NCI-H1417 (cell line): ENCODE measurements at regions not wholly inside any gene's neighbourhood (a gene's known extent, or its start where the extent isn't known, plus 50 kb on each side); places are given as distances from the start of the nearest gene placed in this dataset.

ENCODE experiments used
- DNase-seq, 3 experiments: peaks; one replicate each; lab custom pipeline; 2025; lab: John Stamatoyannopoulos, UW

GRCh38 chr20:17790296-17790695 is 90.5 kb downstream of the BANF2 start:
- no peak for DNase-seq

GRCh38 chr20:17787816-17788215 is 88.0 kb downstream of the BANF2 start:
- DNase-seq: no peak

GRCh38 chr20:17786221-17786718 is 86.5 kb downstream of the BANF2 start:
- DNase-seq: no peak
